ENCODE measurements at regions not wholly inside any gene's neighbourhood (a gene's known extent, or its start where the extent isn't known, plus 50 kb on each side); places are given as distances from the start of the nearest gene placed in this dataset.

GRCh38 chr17:65404761-65405160 lies 156.7 kb downstream of the AXIN2 start:
- DNase-seq (ENCODE audit: low read depth): no peak

DNA sequence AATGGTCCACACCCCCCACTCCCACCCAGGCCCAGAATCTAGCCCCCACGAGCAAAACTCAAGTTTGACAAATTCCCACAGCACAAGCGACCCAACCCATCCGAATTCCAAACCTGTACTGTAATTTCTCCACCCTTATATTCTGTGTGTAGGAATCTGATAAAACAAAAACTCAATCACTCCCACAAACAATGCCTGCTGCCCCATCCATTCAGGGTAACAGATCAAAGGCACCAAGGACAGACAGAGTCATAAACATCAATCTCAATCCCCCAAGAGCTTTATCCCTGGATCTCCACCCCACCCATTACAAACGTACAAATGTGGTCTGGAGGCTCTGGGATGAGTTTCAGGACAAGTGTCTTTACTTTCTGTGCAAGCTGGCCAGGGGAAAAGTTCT lies 157.8 kb downstream of the AXIN2 start:
- DNase-seq (ENCODE audit: low read depth): no peak

DNA sequence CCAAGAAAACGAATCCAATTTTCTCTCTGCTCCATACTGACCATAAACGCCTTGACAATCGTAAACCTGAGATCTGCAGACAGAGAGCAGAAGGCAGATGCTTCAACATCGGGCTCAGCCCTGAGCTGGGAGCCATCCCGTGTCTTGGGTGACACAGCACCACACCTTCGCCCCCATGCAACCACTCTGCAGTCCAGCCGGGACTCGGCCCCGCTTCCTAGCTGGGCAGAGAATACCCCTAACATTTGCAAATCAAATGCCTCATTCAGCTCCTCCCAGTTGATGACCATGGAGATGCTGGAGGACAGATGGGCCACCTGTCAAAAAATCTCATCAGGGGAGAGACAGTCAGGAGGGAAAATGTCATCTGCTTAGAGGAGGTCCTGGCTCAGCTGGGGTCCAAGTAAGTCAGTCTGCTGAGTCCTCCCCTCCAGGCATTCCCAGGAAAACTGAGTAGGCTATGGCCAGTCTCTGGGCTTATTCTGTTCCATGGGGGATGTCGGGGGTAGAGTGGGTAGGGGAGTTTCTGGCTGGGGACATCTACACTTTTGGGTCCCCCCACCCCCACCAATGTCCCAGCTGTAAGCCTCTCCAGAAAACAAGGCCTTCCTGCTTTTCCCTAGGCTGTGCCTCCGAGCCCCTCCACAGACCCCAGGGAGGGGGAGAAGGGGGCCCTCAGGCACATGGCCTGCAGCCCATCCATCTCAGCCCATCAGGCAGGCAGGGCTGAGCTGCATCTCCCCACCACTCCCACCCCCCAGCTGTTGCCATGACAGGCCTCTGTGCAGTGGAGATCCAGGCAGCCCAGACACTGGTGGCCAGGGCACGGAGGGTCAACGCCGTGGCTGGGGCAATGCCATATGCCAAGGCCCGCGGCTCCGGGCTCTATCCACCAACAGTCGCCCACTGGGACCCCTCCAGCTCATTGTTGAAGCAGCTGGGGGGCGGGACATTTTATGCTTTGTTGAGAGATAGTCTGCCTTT lies 158.6 kb downstream of the AXIN2 start:
- DNase-seq (ENCODE audit: low read depth): no peak

DNA sequence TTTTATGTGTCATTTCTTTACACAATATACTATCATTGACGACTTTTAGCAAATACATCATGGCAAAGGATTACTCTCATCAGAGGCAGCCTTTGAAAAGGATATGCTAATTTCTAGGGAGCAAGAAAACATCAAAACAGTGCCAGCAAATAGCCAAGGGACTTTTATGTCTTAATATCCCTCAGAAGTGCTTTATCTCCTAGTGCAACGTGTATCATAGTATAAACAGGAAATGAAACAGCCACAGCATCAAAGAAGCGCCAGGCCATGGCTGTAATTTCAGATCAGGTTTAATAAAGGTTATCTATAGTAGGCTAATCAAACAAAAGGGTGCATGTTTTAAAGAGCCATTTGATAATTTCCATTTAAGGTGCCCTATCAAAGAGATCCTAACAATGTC lies 159.9 kb downstream of the AXIN2 start:
- DNase-seq (ENCODE audit: low read depth): no peak

DNA sequence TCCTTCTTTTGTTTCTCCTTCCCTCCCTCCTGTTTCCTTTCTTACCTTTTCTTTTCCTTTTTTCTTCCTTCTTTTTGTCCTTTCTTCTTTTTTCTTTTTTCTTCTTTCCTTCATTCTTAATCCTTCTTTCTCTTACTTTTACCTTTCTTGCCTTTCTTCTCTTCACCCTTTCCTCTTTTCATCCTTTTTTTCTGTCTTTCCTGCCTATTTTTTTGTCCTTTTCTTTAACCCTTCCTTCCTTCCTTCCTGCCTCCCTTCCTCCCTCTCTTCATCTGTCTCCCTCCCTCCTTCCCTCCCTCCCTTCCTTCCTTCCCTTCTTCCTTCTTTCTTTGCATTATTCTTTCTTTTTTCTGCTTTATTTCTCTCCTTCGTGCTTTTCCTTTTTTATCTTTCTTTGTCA lies 160.7 kb downstream of the AXIN2 start:
- DNase-seq (ENCODE audit: low read depth): no peak

GRCh38 chr17:65398040-65398787 lies 163.2 kb downstream of the AXIN2 start:
- DNase-seq (ENCODE audit: low read depth): no peak

GRCh38 chr17:65395924-65396323 lies 165.5 kb downstream of the AXIN2 start:
- DNase-seq (ENCODE audit: low read depth): no peak

GRCh38 chr17:65394811-65395472 lies 166.5 kb downstream of the AXIN2 start:
- no peak for DNase-seq (ENCODE audit: low read depth)

DNA sequence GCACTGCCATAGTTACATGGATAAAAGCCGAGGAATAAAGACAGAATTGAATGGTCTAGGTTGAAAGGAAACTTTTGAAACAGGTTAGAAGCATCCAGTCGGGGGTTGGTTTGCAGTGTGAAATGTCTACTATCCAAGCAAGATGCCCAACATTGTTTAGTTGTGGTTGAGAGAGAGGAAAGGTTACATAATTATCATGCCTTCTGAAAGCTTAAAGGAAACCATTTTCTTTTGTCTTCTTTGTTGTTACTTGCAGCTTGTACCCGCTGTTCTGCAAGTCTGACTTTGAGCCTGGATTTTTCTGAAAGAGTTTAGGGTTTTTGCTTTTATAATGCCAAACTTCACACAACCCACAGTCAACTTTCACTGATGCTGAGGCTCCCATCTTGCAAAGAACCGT lies 167.9 kb downstream of the AXIN2 start:
- no peak for DNase-seq (ENCODE audit: low read depth)

DNA sequence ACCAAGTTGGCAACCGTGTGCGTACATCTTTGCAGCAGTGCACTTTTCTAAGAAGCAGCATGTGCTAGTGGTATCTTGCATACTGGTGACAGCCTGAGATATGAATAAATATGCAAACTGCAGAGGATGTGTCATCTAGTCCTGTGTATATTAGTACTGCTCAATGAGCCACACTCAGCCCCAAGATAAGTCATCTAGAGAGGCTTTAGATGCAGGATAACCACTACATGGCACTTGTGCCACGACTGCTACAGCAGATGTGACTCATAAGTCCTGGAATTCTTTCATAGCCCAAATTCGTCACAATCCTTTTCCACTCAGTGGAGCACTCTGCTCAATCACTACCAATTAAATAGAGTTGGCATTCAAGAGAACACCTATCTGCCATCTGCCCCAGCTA lies 171.5 kb downstream of the AXIN2 start:
- no peak for DNase-seq (ENCODE audit: low read depth)

- no peak for DNase-seq (ENCODE audit: low read depth)
Observed at GRCh38 chr17:65389426-65389825, 172.0 kb downstream of the AXIN2 start.

DNA sequence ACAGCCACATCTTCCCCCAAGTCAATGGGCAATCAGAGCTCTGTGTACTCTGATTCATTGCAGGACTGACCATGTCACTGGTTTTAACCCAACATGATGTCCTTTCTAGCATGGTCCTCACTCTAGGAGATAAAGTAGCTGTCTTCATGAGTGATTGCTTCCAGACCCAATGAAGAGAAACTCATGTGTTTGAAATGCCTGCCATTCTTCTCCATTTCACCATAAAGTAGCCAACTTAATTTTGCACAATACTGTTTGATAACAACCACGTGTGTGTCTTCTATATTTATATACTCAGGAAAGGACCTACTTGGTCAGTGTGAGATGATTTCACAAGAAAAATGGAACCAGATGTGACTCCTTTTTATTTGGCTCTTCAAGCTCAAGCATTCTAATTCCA lies 172.5 kb downstream of the AXIN2 start:
- no peak for DNase-seq (ENCODE audit: low read depth)

DNA sequence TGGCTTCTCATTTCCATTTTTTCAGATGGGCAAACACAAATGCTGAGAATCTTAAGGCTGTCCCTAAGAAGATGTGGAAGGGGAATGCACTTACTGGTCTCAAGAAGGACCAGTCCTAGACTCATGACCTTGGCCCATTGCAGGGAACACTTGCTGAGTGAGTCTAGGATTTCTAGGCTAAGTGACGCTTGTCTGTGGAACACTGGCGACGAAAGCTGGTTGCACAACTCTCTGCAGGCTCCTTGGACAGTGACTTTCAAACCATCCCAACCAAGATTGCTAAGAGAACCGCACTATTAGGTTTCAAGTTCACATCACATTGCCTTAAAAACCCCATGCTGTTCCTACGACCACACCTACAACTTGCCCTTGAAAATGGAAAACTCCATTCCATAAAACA lies 174.1 kb downstream of the AXIN2 start:
- DNase-seq (ENCODE audit: low read depth): no peak

- DNase-seq (ENCODE audit: low read depth): no peak
Observed at GRCh38 chr17:65385726-65386125, 175.7 kb downstream of the AXIN2 start.

GRCh38 chr17:65385071-65385470 lies 176.4 kb downstream of the AXIN2 start:
- no peak for DNase-seq (ENCODE audit: low read depth)

- DNase-seq (ENCODE audit: low read depth): no peak
Observed at GRCh38 chr17:65381152-65381551, 180.3 kb downstream of the AXIN2 start.

DNA sequence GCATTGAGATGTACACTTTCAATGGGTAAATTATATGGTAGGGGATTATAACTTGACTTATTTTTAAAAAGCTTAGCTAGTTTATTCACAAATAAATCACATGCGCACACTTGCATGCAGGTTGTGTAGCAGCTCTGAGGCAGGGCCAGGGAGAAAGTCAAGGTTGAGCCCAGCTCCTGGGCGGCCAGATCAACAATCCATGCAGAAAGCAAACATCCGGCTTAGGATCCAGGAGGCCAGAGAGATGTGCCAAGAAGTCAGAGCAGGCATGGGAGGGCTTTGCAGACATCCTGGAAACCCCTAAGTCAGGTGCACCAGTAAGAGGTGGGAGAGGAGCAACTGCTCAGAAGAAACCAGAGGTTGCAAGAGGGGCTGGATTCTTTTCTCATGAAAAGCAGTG lies 186.5 kb downstream of the AXIN2 start:
- no peak for DNase-seq (ENCODE audit: low read depth)

- DNase-seq (ENCODE audit: low read depth): no peak
Observed at GRCh38 chr17:65371702-65372101, 189.7 kb downstream of the AXIN2 start.

DNA sequence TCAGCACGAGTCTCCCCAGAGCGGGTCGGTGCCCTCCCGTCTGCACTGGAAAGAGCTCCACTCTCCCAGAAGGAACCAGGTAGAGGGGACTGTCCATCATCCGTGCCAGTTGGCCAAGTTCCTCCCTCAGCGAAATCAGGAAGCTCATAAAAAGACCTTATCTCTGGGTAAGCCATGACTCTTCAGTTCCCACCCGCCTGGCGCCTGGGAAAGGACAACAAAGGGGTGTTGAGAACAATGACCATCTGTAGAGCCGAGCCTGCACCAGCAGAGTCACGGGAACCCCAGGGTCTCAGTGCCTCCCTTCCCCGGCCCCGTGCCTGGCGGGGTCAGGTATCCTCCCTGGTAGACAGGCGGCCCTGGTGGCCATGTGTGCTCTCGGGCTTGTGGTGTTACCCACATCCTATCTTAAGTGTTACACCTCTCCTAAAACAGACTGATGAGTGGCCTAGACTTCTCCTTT lies 190.7 kb downstream of the AXIN2 start:
- no peak for DNase-seq (ENCODE audit: low read depth)

DNA sequence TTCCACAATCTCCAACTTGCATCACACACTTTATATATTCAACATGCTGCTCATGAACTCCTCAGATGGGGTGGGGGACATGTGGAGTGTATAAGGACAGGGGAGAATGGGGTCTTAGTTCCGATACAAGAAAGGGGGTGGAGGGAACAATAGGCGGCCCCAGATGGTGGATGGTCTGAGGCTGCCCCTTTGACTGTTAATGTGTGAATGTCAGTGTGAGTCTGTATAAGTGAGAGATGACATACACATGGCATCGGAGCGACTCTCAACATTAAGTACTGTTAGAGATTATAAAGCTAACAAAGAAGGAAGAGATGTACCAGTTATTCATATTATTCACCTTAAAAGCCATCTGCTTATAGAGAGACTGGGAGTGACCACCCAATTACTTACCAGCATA lies 193.1 kb downstream of the AXIN2 start:
- no peak for DNase-seq (ENCODE audit: low read depth)

- DNase-seq (ENCODE audit: low read depth): peak; percentile 71
Observed at GRCh38 chr17:65366102-65366844, 195.2 kb downstream of the AXIN2 start.

DNA sequence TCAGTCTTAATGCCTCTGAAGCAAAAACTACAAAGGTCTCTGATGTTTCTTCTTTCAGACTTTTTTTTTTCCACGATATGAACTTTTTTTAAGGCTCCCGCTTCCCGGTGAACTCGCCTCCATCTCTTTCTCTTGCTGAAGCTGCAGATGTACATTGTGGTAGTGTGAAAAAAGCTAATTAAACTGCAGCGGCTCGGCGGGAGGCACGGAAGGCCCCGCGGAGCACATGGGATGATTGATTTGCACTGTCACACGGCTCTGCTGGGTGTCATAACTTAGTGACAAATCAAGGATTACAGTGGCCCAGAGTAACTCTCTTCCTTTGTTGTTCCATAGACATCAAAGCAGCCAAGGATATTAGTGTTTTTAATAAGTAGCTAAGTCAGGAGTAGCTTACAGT lies 196.3 kb downstream of the AXIN2 start:
- DNase-seq (ENCODE audit: low read depth): no peak
